ENCODE measurements at regions not wholly inside any gene's neighbourhood (a gene's known extent, or its start where the extent isn't known, plus 50 kb on each side); places are given as distances from the start of the nearest gene placed in this dataset.

DNA sequence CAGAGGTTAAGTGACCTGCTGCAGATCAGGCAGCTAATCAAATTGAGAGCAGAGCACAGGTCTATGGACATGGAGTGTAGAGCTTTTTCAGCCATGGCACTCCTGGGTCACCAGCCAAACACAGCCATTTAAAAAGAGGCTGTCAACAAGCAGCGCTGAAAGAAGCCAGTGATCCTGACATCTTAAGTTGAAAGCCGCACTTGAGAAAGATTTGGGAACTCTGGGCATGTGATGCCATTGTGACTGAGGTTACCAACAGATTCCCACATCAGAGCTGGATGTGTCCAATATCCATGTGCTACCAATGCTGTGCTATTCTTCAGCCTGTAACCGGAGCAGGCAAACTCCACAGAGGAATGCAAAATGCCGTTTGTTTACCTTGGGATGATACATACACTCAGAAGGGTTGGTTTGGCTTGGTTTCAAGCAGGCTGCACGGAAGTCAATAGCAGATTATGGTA, 56.2 kb upstream of the ABLIM1 start:
- TF ChIP-seq, protein P1, sequence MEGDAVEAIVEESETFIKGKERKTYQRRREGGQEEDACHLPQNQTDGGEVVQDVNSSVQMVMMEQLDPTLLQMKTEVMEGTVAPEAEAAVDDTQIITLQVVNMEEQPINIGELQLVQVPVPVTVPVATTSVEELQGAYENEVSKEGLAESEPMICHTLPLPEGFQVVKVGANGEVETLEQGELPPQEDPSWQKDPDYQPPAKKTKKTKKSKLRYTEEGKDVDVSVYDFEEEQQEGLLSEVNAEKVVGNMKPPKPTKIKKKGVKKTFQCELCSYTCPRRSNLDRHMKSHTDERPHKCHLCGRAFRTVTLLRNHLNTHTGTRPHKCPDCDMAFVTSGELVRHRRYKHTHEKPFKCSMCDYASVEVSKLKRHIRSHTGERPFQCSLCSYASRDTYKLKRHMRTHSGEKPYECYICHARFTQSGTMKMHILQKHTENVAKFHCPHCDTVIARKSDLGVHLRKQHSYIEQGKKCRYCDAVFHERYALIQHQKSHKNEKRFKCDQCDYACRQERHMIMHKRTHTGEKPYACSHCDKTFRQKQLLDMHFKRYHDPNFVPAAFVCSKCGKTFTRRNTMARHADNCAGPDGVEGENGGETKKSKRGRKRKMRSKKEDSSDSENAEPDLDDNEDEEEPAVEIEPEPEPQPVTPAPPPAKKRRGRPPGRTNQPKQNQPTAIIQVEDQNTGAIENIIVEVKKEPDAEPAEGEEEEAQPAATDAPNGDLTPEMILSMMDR (IDR thresholded peaks at IDR 0.05): no peak
- no peak for TF ChIP-seq POLR2AphosphoS5 (IDR thresholded peaks at IDR 0.05)

Measured in breast epithelium (tissue), 3 donors.